ENCODE measurements at regions not wholly inside any gene's neighbourhood (a gene's known extent, or its start where the extent isn't known, plus 50 kb on each side); places are given as distances from the start of the nearest gene placed in this dataset.
"Not testable (repeated sequence)": the region's sequence is repeated elsewhere in the genome, so short reads cannot be mapped to it uniquely, and the experiment has no call there.

- no peak for DNase-seq
These were observed 683.2 kb upstream of the TPTE start for GRCh38 chr21:9837946-9838737.

DNA sequence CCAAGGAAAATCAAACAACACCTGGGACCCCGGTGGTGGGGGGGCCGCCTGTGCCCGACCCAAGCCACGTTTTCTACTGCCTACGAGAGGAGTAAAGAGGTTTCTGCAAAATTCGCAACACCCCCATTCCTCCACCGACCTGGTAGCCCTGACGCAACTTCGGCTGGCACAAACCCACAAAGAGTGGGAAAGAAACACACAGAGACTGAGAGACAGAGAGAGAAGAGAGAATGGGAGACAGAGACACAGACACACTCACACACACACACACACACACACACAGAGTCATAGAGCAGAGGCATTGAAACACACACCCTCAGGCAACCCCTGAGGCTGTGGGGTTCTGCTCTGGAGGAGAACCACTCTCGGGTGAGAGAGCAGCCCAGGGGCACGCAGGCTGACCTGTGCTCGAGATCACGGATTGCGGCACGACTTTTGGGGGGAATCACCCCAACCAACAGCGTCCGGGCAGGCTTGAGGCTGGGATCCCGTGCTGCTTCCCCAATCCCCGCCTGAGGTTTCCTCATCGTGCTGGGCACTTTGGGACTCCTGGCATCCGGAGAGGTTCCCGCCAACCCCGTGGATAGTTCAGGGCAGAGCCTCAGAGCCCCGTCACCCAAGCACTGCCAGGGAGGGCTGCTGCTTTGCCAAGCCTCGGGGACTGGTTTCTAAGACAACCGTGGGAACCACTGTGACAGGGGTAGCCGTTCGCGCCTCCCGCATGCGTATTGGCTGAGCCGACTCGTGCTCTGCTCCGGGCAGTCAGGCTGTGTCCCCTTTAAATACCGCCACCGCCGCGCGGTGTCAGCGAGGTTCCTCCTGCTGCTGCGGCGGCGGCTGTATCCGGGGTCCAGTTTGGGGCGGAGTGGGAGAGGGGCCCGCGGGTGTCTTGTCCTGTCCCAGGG lies 682.4 kb upstream of the TPTE start:
- DNase-seq, result no peak

GRCh38 chr21:9844106-9844505 lies 677.3 kb upstream of the TPTE start:
- not testable (repeated sequence) for DNase-seq

GRCh38 chr21:9847511-9847910 lies 673.9 kb upstream of the TPTE start:
- not testable (repeated sequence) for DNase-seq

DNA sequence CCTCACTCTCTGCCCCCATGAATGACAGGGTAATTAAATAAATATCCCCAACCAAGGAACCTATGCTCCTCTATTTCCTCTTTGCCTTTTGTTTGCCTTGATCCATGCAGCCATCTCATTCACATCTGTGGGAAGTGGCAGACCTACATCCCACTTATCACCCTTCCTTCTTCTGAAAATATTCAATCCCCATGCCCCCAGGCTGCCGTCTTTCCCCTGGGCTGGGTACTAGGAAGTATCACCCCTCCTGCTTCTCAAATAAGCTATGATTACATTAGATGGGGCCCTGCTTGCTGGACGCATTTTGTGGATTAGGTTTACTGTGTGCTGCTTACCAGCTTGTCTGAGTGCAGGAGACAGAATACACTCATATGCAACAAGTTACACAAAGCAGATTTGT lies 670.2 kb upstream of the TPTE start:
- DNase-seq, result not testable (repeated sequence)

- DNase-seq, result not testable (repeated sequence)
These were observed 669.7 kb upstream of the TPTE start for GRCh38 chr21:9851695-9852094.

- not testable (repeated sequence) for DNase-seq
These were observed 663.8 kb upstream of the TPTE start for GRCh38 chr21:9857563-9857962.

- DNase-seq, result not testable (repeated sequence)
These were observed 661.5 kb upstream of the TPTE start for GRCh38 chr21:9859865-9860264.

DNA sequence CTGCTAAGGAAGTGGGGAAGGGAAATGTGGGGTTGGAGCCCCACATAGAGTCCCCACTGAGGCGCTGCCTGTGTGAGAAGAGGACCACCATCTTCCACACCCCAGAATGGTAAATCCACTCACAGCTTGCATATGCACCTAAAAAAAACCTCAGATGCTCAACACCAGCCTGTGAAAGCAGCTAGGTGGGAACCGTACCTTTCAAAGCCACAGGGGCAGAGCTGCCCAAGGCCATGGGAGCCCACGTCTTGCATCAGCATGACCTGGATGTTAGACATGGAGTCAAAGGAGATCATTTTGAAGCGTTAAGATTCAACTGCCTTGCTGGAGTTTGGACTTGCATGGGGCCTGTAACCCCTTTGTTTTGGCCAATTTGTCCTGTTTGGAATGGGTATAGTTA lies 658.9 kb upstream of the TPTE start:
- DNase-seq, result not testable (repeated sequence)

- DNase-seq, result not testable (repeated sequence)
These were observed 653.6 kb upstream of the TPTE start for GRCh38 chr21:9867815-9868214.

- not testable (repeated sequence) for DNase-seq
These were observed 648.3 kb upstream of the TPTE start for GRCh38 chr21:9873096-9873495.

DNA sequence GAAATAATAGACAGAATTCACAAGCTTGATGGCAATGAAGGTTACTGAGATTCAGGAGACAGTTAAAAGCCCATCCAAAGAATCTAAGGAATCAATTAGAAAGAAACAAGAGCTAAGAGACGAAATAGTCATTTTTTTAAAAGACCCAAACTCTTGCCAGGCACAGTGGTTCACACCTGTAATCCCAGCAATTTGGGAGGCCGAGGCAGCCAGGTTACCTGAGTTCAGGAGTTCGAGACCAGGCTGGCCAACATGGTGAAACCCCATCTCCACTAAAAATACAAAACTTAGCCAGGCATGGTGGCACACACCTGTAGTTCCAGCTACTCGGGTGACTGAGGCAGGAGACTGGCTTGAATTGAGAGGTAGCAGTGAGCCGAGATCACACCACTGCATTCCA lies 647.2 kb upstream of the TPTE start:
- DNase-seq, result not testable (repeated sequence)

DNA sequence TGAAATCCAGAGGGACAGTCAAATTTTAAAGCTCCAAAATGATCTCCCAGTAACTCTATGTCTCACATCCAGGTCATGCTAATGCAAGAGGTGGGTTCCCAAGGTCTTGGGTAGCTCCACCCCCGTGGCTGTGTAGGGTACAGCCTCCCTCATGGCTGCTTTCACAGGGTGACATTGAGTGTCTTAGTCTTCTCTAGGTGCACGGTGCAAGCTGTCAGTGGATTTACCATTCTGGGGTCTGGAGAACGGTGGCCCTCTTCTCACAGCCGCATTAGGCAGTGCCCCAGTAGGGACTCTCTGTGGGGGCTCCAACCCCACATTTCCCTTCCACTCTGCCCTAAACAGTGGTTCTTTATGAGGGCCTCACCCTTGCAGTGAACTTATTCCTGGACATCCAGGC lies 640.0 kb upstream of the TPTE start:
- not testable (repeated sequence) for DNase-seq

GRCh38 chr21:9883047-9883446 lies 638.3 kb upstream of the TPTE start:
- not testable (repeated sequence) for DNase-seq

- not testable (repeated sequence) for DNase-seq
These were observed 637.7 kb upstream of the TPTE start for GRCh38 chr21:9883571-9884282.

DNA sequence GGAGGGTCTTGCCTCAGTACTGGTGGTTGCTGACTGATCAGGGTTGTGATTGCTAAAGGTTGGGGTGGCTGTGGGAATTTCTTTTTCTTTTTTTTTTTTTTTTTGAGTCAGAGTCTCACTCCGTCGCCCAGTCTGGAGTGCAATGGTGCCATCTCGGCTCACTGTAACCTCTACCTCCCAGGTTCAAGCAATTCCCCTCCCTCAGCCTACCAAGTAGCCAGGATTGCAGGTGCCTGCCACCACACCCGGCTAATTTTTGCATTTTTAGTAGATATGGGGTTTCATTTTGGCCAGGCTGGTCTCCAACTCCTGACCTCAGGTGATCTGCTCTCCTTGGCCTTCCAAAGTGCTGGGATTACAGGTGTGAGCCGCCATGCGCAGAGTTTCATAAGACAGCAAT lies 632.9 kb upstream of the TPTE start:
- DNase-seq, result not testable (repeated sequence)

GRCh38 chr21:9903579-9903978 lies 617.8 kb upstream of the TPTE start:
- not testable (repeated sequence) for DNase-seq

DNA sequence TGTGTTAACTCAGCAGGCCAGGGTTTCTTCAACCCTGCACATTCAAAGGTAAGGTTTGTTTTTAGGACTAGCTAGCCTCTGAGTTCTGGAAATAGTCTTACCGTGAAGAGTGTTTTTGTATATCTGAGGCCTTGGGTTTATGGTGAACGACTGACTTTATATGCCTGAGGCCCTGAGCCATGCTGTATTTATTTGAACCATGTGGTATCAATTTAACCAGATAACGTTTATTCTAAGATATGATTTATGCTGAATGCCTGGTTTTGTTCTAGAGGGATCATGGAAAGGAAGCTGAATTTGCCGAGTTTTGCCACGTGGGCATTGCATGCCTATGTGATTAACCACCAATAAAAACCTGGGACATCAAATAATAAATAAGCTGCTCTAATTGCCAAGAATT lies 607.2 kb upstream of the TPTE start:
- not testable (repeated sequence) for DNase-seq

DNA sequence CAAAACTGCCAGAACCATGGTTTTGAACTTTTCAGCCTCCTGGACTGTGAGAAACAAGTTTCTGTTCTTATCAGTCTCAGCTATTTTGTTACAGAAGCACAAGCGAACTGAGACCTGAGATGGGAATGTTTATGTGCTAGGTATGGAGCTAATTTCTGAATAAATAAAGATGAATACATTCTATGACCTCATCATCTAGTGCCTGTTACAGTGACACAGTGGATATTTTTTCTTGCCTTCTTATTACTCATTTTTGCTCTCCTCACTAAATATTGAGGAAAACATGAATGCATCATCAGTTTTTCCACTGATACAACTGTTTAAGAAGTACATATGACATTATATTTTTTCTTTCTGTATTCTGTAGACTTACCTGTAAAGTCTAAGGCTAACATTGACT lies 601.9 kb upstream of the TPTE start:
- DNase-seq, result not testable (repeated sequence)

- not testable (repeated sequence) for DNase-seq
These were observed 577.7 kb upstream of the TPTE start for GRCh38 chr21:9943639-9944038.

GRCh38 chr21:9946057-9946456 lies 575.3 kb upstream of the TPTE start:
- DNase-seq, result not testable (repeated sequence)

DNA sequence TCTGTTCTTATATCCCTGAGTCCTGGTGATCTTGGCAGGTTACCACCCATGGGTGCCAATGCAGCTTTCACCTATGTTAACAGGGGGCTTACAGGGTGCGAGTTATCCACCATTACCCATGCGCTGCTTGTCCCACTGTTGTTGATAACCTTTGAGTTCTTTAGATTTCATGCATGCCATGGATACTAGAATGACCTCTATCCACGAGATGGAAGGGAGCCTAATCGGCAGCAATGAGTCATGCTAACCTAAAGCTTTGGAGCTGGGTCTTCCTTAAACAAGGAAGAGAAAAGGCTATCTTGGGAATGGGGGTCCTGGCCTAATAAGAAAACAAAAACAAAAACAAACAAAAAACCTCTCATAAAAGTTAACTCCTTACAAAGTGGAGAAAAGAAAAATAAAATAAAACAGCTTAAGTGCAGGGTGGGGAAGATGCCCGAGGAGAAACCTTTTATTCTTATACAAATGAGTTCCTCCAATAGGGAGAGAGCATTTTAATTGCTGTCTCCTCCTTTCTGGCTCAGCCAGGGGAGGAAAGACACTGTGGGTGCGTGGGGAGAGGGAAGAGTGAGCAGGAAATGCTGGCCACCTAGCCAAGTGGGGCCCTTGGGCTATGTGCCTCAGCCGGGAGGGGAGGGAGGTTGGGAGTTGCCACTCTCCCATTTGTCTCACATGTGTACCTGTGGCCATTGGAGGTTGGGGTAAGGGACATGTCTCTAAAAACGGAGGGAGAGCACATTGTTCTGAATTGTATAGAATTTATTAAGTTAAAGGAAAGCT lies 571.7 kb upstream of the TPTE start:
- not testable (repeated sequence) for DNase-seq
